SK-N-MC (cell line): ENCODE measurements at regions not wholly inside any gene's neighbourhood (a gene's known extent, or its start where the extent isn't known, plus 50 kb on each side); places are given as distances from the start of the nearest gene placed in this dataset.

ENCODE experiments used
- DNase-seq: peaks from one replicate; pipeline ENCODE4 v3.0.0-alpha.2; 2011; ENCODE audit warnings: low read depth, low spot score
- H3K27ac ChIP-seq: fragments of 200-600 bp; sonication (generic); 2 replicates; pipeline ENCODE4 v1.5.1; 2016; ENCODE audit warnings: mixed run types
- H3K36me3 ChIP-seq: fragments of 200-600 bp; sonication (generic); 2 replicates; pipeline ENCODE4 v1.6.1; 2017; ENCODE audit warnings: antibody characterized with exemption, low read length, mixed read lengths; ENCODE audit not compliant: insufficient read depth
- H3K4me3 ChIP-seq: fragments of 200-600 bp; sonication (generic); 2 replicates; pipeline ENCODE4 v1.5.1; 2016
- H3K9ac ChIP-seq: fragments of 200-600 bp; sonication (generic); 2 replicates; pipeline ENCODE4 v1.8.0; 2017; ENCODE audit warnings: mixed run types, mixed read lengths; ENCODE audit not compliant: insufficient read length
- H3K9me3 ChIP-seq: fragments of 200-600 bp; sonication (generic); 2 replicates; pipeline ENCODE4 v1.6.1; 2017; ENCODE audit warnings: low read depth, mild to moderate bottlenecking, antibody characterized with exemption, low read length, moderate library complexity, mixed read lengths
- EZH2 ChIP-seq: fragments of 200-600 bp; sonication (generic); IDR thresholded peaks from one replicate; pipeline ENCODE4 v1.6.1; 2017; ENCODE audit warnings: antibody characterized with exemption
- FOXP2 ChIP-seq: optimal IDR thresholded peaks from 2 replicates; pipeline ENCODE3; 2011; ENCODE audit warnings: mild to moderate bottlenecking, moderate library complexity; ENCODE audit not compliant: insufficient read depth; ENCODE audit errors: extremely low read length, control extremely low read depth
- POLR2AphosphoS5 ChIP-seq: IDR thresholded peaks from 2 replicates; pipeline ENCODE4 v1.6.1; 2012; ENCODE audit warnings: mild to moderate bottlenecking, low read depth, low read length, borderline replicate concordance

GRCh38 chr5:89869346-89869745 is 540.2 kb downstream of the CETN3 start:
- Histone ChIP-seq H3K27ac (no peak overlapping the region), H3K9me3 (no peaks in the 10 kb centered on the region), H3K9ac (no peak overlapping the region), H3K36me3 (no peaks in the 10 kb centered on the region), H3K4me3 (no peak overlapping the region)
- no peak for DNase-seq
- TF ChIP-seq POLR2AphosphoS5: no peak
- no peak for TF ChIP-seq EZH2
- TF ChIP-seq FOXP2: no peak

- no peak for TF ChIP-seq FOXP2
- TF ChIP-seq EZH2: no peak
- no peak for TF ChIP-seq POLR2AphosphoS5
- Histone ChIP-seq H3K36me3 (no peaks in the 10 kb centered on the region), H3K4me3 (no peak overlapping the region), H3K9me3 (no peaks in the 10 kb centered on the region), H3K9ac (no peak overlapping the region), H3K27ac (no peak overlapping the region)
- no peak for DNase-seq
Observed at GRCh38 chr5:89866410-89866809, 543.1 kb downstream of the CETN3 start.

- H3K9me3 ChIP-seq: no peaks in the 10 kb centered on the region
- TF ChIP-seq EZH2 (no peak), POLR2AphosphoS5 (no peak), FOXP2 (no peak)
- H3K4me3 ChIP-seq: no peak overlapping the region
- H3K9ac ChIP-seq: no peak overlapping the region
- no peak for DNase-seq
- H3K36me3 ChIP-seq: no peaks in the 10 kb centered on the region
- no peak overlapping the region for H3K27ac ChIP-seq
Observed at GRCh38 chr5:89864941-89865340, 544.6 kb downstream of the CETN3 start.

GRCh38 chr5:89857790-89858189 is 551.8 kb downstream of the CETN3 start:
- Histone ChIP-seq H3K9ac (no peak overlapping the region), H3K27ac (no peak overlapping the region), H3K9me3 (no peaks in the 10 kb centered on the region), H3K4me3 (no peak overlapping the region), H3K36me3 (no peaks in the 10 kb centered on the region)
- DNase-seq: no peak
- TF ChIP-seq POLR2AphosphoS5: no peak
- no peak for TF ChIP-seq FOXP2
- no peak for TF ChIP-seq EZH2

- H3K4me3 ChIP-seq: no peak overlapping the region
- H3K27ac ChIP-seq: no peak overlapping the region
- no peak overlapping the region for H3K9ac ChIP-seq
- DNase-seq: no peak
- no peaks in the 10 kb centered on the region for H3K9me3 ChIP-seq
- TF ChIP-seq POLR2AphosphoS5 (no peak), EZH2 (no peak), FOXP2 (no peak)
- H3K36me3 ChIP-seq: no peaks in the 10 kb centered on the region
Observed at GRCh38 chr5:89855417-89855816, 554.1 kb downstream of the CETN3 start.

- TF ChIP-seq POLR2AphosphoS5 (no peak), FOXP2 (no peak)
- DNase-seq: no peak
- no peaks in the 10 kb centered on the region for H3K9me3 ChIP-seq
Observed at GRCh38 chr5:89851911-89852310, 557.6 kb downstream of the CETN3 start.

GRCh38 chr5:89850513-89850865 is 559.1 kb downstream of the CETN3 start:
- H3K27ac ChIP-seq: no peak overlapping the region
- no peak for DNase-seq
- H3K9ac ChIP-seq: no peak overlapping the region
- TF ChIP-seq EZH2: no peak
- no peak for TF ChIP-seq FOXP2
- TF ChIP-seq POLR2AphosphoS5: no peak
- no peaks in the 10 kb centered on the region for H3K36me3 ChIP-seq
- H3K9me3 ChIP-seq: no peaks in the 10 kb centered on the region
- H3K4me3 ChIP-seq: no peak overlapping the region

More at GRCh38 chr5:89851911-89852310, 557.6 kb downstream of the CETN3 start:
- Histone ChIP-seq H3K4me3 (no peak overlapping the region), H3K36me3 (no peaks in the 10 kb centered on the region), H3K9ac (no peak overlapping the region), H3K27ac (no peak overlapping the region)

- H3K4me3 ChIP-seq: no peak overlapping the region
- H3K36me3 ChIP-seq: no peaks in the 10 kb centered on the region
- H3K27ac ChIP-seq: no peak overlapping the region
- H3K9me3 ChIP-seq: no peaks in the 10 kb centered on the region
- no peak for DNase-seq
- TF ChIP-seq FOXP2: no peak
- no peak for TF ChIP-seq POLR2AphosphoS5
- no peak for TF ChIP-seq EZH2
- no peak overlapping the region for H3K9ac ChIP-seq
Observed at GRCh38 chr5:89849830-89850512, 559.6 kb downstream of the CETN3 start.

- Histone ChIP-seq H3K9me3 (no peaks in the 10 kb centered on the region), H3K27ac (no peak overlapping the region), H3K36me3 (no peaks in the 10 kb centered on the region), H3K9ac (no peak overlapping the region), H3K4me3 (no peak overlapping the region)
- TF ChIP-seq POLR2AphosphoS5 (no peak), EZH2 (no peak), FOXP2 (no peak)
- DNase-seq: no peak
Observed at GRCh38 chr5:89847743-89848142, 561.8 kb downstream of the CETN3 start.
